Activated CD4-positive, alpha-beta memory T cell treated with anti-CD3 and anti-CD28 coated beads, Interleukin-2, amount 10 ng/mL, durations not matched to agents 7 days and 5 days (primary cell): ENCODE measurements at regions not wholly inside any gene's neighbourhood (a gene's known extent, or its start where the extent isn't known, plus 50 kb on each side); places are given as distances from the start of the nearest gene placed in this dataset.

ENCODE experiments used
- CTCF ChIA-PET: fragments of 350-600 bp; sonication (Branson Sonifier 250); formaldehyde crosslinking; loops from one replicate; lab custom pipeline; 2021; ENCODE audit warnings: antibody characterized with exemption, inconsistent platforms; lab: Charles Lee
- POLR2A ChIA-PET: fragments of 350-600 bp; sonication (Branson Sonifier 250); formaldehyde crosslinking; loops from one replicate; lab custom pipeline; 2021; ENCODE audit warnings: antibody characterized with exemption; lab: Charles Lee
- DNase-seq: peaks from one replicate; pipeline ENCODE4 v3.0.0-alpha.2; 2020
- H3K27ac Mint-ChIP-seq: one replicate; pipeline ENCODE4 v1.8.0; 2021; ENCODE audit warnings: mild to moderate bottlenecking, mixed read lengths
- H3K27me3 Mint-ChIP-seq: one replicate; pipeline ENCODE4 v1.8.0; 2021; ENCODE audit warnings: mixed read lengths
- H3K36me3 Mint-ChIP-seq: one replicate; pipeline ENCODE4 v1.8.0; 2021; ENCODE audit warnings: low read depth, mixed read lengths
- H3K4me1 Mint-ChIP-seq: one replicate; pipeline ENCODE4 v1.8.0; 2021; ENCODE audit warnings: mixed read lengths
- H3K4me3 Mint-ChIP-seq: one replicate; pipeline ENCODE4 v1.8.0; 2021; ENCODE audit warnings: mild to moderate bottlenecking, mixed read lengths
- H3K9me3 Mint-ChIP-seq: one replicate; pipeline ENCODE4 v1.8.0; 2021; ENCODE audit warnings: mixed read lengths

GRCh38 chr20:52777171-52777570, 195.0 kb upstream of the TSHZ2 start:
- POLR2A ChIA-PET = no interaction called here
- CTCF ChIA-PET = no interaction called here
- Mint-ChIP-seq H3K27me3 (no peaks in the 10 kb centered on the region), H3K36me3 (no peaks in the 10 kb centered on the region), H3K9me3 (no peaks in the 10 kb centered on the region), H3K4me3 (no peak overlapping the region), H3K27ac (no peak overlapping the region), H3K4me1 (no peaks in the 10 kb centered on the region)
- DNase-seq = no peak

- no peak for DNase-seq
- no peak overlapping the region for H3K27ac Mint-ChIP-seq
- H3K9me3 Mint-ChIP-seq = no peaks in the 10 kb centered on the region
- H3K27me3 Mint-ChIP-seq = no peaks in the 10 kb centered on the region
- POLR2A ChIA-PET = no interaction called here
- no peak overlapping the region for H3K4me3 Mint-ChIP-seq
- H3K36me3 Mint-ChIP-seq = no peaks in the 10 kb centered on the region
- H3K4me1 Mint-ChIP-seq = no peaks in the 10 kb centered on the region
- CTCF ChIA-PET = no interaction called here
Observed at GRCh38 chr20:52775786-52776185, 196.4 kb upstream of the TSHZ2 start.

- Mint-ChIP-seq H3K27me3 (no peaks in the 10 kb centered on the region), H3K27ac (no peak overlapping the region), H3K4me1 (no peaks in the 10 kb centered on the region), H3K4me3 (no peak overlapping the region), H3K9me3 (no peaks in the 10 kb centered on the region), H3K36me3 (no peaks in the 10 kb centered on the region)
- ChIA-PET CTCF (no interaction called here), POLR2A (no interaction called here)
- DNase-seq = no peak
Observed at GRCh38 chr20:52768694-52769093, 203.5 kb upstream of the TSHZ2 start.

- no peak for DNase-seq
- CTCF ChIA-PET = no interaction called here
- Mint-ChIP-seq H3K4me1 (no peaks in the 10 kb centered on the region), H3K36me3 (no peaks in the 10 kb centered on the region), H3K27me3 (no peaks in the 10 kb centered on the region), H3K9me3 (no peaks in the 10 kb centered on the region), H3K4me3 (no peak overlapping the region), H3K27ac (no peak overlapping the region)
- POLR2A ChIA-PET = no interaction called here
Observed at GRCh38 chr20:52766645-52767435, 205.3 kb upstream of the TSHZ2 start.

- Mint-ChIP-seq H3K36me3 (no peaks in the 10 kb centered on the region), H3K9me3 (no peaks in the 10 kb centered on the region), H3K27me3 (no peaks in the 10 kb centered on the region), H3K4me3 (no peak overlapping the region), H3K27ac (no peak overlapping the region), H3K4me1 (no peaks in the 10 kb centered on the region)
- no peak for DNase-seq
- ChIA-PET POLR2A (no interaction called here), CTCF (no interaction called here)
Observed at GRCh38 chr20:52763321-52763853, 208.8 kb upstream of the TSHZ2 start.

- Mint-ChIP-seq H3K4me1 (no peaks in the 10 kb centered on the region), H3K27me3 (no peaks in the 10 kb centered on the region), H3K36me3 (no peaks in the 10 kb centered on the region), H3K9me3 (no peaks in the 10 kb centered on the region), H3K4me3 (no peak overlapping the region), H3K27ac (no peak overlapping the region)
- ChIA-PET CTCF (no interaction called here), POLR2A (no interaction called here)
- no peak for DNase-seq
Observed at GRCh38 chr20:52761867-52762266, 210.3 kb upstream of the TSHZ2 start.

- H3K4me1 Mint-ChIP-seq = no peaks in the 10 kb centered on the region
- no peak overlapping the region for H3K4me3 Mint-ChIP-seq
- POLR2A ChIA-PET = no interaction called here
- H3K27ac Mint-ChIP-seq = no peak overlapping the region
- H3K9me3 Mint-ChIP-seq = no peaks in the 10 kb centered on the region
- DNase-seq = no peak
- no peaks in the 10 kb centered on the region for H3K27me3 Mint-ChIP-seq
- CTCF ChIA-PET = no interaction called here
- H3K36me3 Mint-ChIP-seq = no peaks in the 10 kb centered on the region
Observed at GRCh38 chr20:52760791-52761190, 211.4 kb upstream of the TSHZ2 start.

GRCh38 chr20:52757411-52757810, 214.7 kb upstream of the TSHZ2 start:
- H3K27me3 Mint-ChIP-seq = no peaks in the 10 kb centered on the region
- H3K4me3 Mint-ChIP-seq = no peak overlapping the region
- ChIA-PET CTCF (no interaction called here), POLR2A (no interaction called here)
- H3K27ac Mint-ChIP-seq = no peak overlapping the region
- H3K4me1 Mint-ChIP-seq = no peaks in the 10 kb centered on the region
- H3K9me3 Mint-ChIP-seq = no peaks in the 10 kb centered on the region
- no peaks in the 10 kb centered on the region for H3K36me3 Mint-ChIP-seq
- DNase-seq = no peak

GRCh38 chr20:52755744-52756143, 216.4 kb upstream of the TSHZ2 start:
- Mint-ChIP-seq H3K27ac (no peak overlapping the region), H3K9me3 (no peaks in the 10 kb centered on the region), H3K4me1 (no peaks in the 10 kb centered on the region), H3K27me3 (no peaks in the 10 kb centered on the region), H3K4me3 (no peak overlapping the region), H3K36me3 (no peaks in the 10 kb centered on the region)
- POLR2A ChIA-PET = no interaction called here
- no peak for DNase-seq
- CTCF ChIA-PET = no interaction called here

GRCh38 chr20:52754366-52754765, 217.8 kb upstream of the TSHZ2 start:
- DNase-seq = no peak
- Mint-ChIP-seq H3K27ac (no peak overlapping the region), H3K9me3 (no peaks in the 10 kb centered on the region), H3K4me3 (no peak overlapping the region), H3K36me3 (no peaks in the 10 kb centered on the region), H3K4me1 (no peaks in the 10 kb centered on the region), H3K27me3 (no peaks in the 10 kb centered on the region)
- ChIA-PET POLR2A (no interaction called here), CTCF (no interaction called here)

- CTCF ChIA-PET = no interaction called here
- no peak overlapping the region for H3K4me3 Mint-ChIP-seq
- no peaks in the 10 kb centered on the region for H3K4me1 Mint-ChIP-seq
- POLR2A ChIA-PET = no interaction called here
- H3K36me3 Mint-ChIP-seq = no peaks in the 10 kb centered on the region
- H3K27ac Mint-ChIP-seq = no peak overlapping the region
- DNase-seq = no peak
- no peaks in the 10 kb centered on the region for H3K27me3 Mint-ChIP-seq
- H3K9me3 Mint-ChIP-seq = no peaks in the 10 kb centered on the region
Observed at GRCh38 chr20:52752023-52752422, 220.1 kb upstream of the TSHZ2 start.

- Mint-ChIP-seq H3K36me3 (no peaks in the 10 kb centered on the region), H3K9me3 (no peaks in the 10 kb centered on the region)
- CTCF ChIA-PET = no interaction called here
Observed at GRCh38 chr20:52751571-52751970, 220.6 kb upstream of the TSHZ2 start.

GRCh38 chr20:52749938-52750337, 222.2 kb upstream of the TSHZ2 start:
- Mint-ChIP-seq H3K4me1 (no peaks in the 10 kb centered on the region), H3K27me3 (no peaks in the 10 kb centered on the region), H3K4me3 (no peak overlapping the region), H3K27ac (no peak overlapping the region), H3K9me3 (no peaks in the 10 kb centered on the region), H3K36me3 (no peaks in the 10 kb centered on the region)
- CTCF ChIA-PET = no interaction called here
- POLR2A ChIA-PET = no interaction called here
- DNase-seq = no peak

More at GRCh38 chr20:52751571-52751970, 220.6 kb upstream of the TSHZ2 start:
- Mint-ChIP-seq H3K27me3 (no peaks in the 10 kb centered on the region), H3K27ac (no peak overlapping the region), H3K4me3 (no peak overlapping the region), H3K4me1 (no peaks in the 10 kb centered on the region)
- POLR2A ChIA-PET = no interaction called here
- no peak for DNase-seq

- no peaks in the 10 kb centered on the region for H3K9me3 Mint-ChIP-seq
- H3K4me1 Mint-ChIP-seq = no peaks in the 10 kb centered on the region
- no peak for DNase-seq
- no peaks in the 10 kb centered on the region for H3K27me3 Mint-ChIP-seq
- ChIA-PET POLR2A (no interaction called here), CTCF (no interaction called here)
- H3K27ac Mint-ChIP-seq = no peak overlapping the region
- no peak overlapping the region for H3K4me3 Mint-ChIP-seq
- H3K36me3 Mint-ChIP-seq = no peaks in the 10 kb centered on the region
Observed at GRCh38 chr20:52748990-52749389, 223.2 kb upstream of the TSHZ2 start.
